Kidney epithelial cell (primary cell): ENCODE measurements at regions not wholly inside any gene's neighbourhood (a gene's known extent, or its start where the extent isn't known, plus 50 kb on each side); places are given as distances from the start of the nearest gene placed in this dataset.
"Not testable (repeated sequence)": the region's sequence is repeated elsewhere in the genome, so short reads cannot be mapped to it uniquely, and the experiment has no call there.

Source experiments
- DNase-seq: peaks from one replicate; pipeline ENCODE4 v3.0.0-alpha.2; 2010; ENCODE audit warnings: low read depth
- H3K27me3 ChIP-seq: 2 replicates; pipeline ENCODE4 v1.6.0; 2011; ENCODE audit warnings: low read length; ENCODE audit not compliant: control insufficient read depth, insufficient read depth
- H3K36me3 ChIP-seq: 2 replicates; pipeline ENCODE4 v1.5.1; 2011; ENCODE audit warnings: low read length; ENCODE audit not compliant: control insufficient read depth, insufficient read depth
- H3K4me3 ChIP-seq: 2 replicates; pipeline ENCODE4 v1.5.1; 2011; ENCODE audit warnings: low read depth, mild to moderate bottlenecking, control low read depth, low read length
- CTCF ChIP-seq: IDR thresholded peaks from 2 replicates; pipeline ENCODE4 v1.5.1; 2011; ENCODE audit warnings: mild to moderate bottlenecking, moderate library complexity, low read length, control low read depth, inconsistent platforms; ENCODE audit not compliant: insufficient read depth, poor library complexity, severe bottlenecking

DNA sequence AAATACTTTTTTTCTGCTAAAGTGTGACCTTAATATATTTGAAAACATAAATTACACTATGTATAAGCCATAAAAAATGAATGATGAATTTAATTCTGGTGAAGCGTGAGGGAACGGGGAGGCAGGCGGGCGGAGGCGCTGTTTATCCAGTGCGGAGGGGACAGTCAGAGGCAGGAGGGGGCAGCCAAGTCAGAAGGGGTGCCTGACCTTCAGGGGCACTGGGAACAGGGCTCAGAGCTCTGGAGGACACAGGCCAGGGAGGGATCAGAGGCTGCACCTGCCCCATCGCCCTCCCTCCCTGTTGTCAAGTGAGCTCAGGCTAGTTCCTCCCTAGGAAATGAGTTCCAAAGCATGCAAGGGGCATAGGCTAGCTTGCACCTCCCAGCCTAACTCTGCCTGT lies 82.0 kb upstream of the CASZ1 start:
- H3K4me3 ChIP-seq, result no peak overlapping the region
- H3K27me3 ChIP-seq, result peaks cover 13% of the 10 kb centered on the region
- no peak for DNase-seq
- H3K36me3 ChIP-seq, result no peaks in the 10 kb centered on the region
- no peak for TF ChIP-seq CTCF

DNA sequence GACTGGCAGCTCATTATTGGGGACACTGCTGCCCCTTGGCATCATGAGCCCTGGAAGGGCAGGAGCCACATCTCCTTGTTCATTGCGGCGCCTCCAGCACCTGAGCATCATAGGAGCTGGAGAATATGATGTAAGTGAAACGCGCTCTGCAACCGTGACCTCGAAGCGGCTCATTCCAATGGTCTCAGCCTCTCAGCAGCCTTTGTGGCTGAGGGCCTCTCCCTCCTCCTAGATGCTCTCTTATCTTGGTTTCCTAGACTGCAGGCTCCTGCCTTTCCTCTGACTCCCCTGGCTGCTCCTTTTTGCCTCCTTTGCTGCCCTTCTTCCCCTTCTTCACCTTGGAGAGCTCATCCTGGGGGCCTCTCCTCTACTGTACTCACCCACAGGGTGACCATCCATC lies 83.6 kb upstream of the CASZ1 start:
- Histone ChIP-seq H3K36me3 (no peaks in the 10 kb centered on the region), H3K4me3 (no peak overlapping the region), H3K27me3 (peaks cover 8% of the 10 kb centered on the region)
- DNase-seq, result no peak
- TF ChIP-seq CTCF, result no peak

DNA sequence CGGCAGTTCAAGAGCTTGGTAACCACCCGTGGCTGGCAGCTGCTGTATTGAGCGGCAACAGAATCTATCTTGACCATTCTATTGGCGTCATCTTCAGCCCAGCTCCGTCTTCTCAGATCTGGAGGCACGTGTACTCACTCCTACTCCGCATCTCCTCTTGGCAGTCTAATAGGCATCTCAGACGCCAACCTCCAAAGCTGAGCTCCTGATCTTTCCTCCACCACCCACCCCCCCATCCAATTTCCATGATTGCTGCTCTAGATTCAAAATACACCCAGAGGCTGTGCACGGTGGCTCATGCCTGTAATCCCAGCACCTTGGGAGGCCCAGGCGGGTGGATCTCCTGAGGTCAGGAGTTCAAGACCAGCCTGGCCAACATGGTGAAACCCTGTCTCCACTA lies 84.6 kb upstream of the CASZ1 start:
- Histone ChIP-seq H3K4me3 (no peak overlapping the region), H3K36me3 (no peaks in the 10 kb centered on the region), H3K27me3 (peaks cover 8% of the 10 kb centered on the region)
- DNase-seq, result no peak
- no peak for TF ChIP-seq CTCF

DNA sequence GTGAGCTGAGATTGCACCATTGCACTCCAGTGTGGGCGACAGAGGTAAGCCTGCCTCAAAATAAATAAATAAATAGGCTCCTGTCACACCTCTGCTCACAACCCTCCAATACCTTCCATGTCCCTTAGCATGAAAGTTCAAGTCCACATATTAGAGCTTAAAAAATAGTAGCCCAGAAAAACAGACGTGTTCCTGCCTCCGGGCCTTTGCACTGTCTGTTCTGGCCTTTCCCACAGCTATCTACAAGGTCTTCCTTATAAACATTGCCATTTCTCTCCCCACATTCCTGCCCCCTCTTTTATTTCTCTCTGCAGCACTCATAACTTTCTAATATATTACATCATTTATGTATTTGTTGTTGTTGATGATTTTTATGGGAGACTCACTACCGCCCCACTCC lies 85.6 kb upstream of the CASZ1 start:
- DNase-seq, result no peak
- TF ChIP-seq CTCF, result no peak
- Histone ChIP-seq H3K27me3 (peaks cover 8% of the 10 kb centered on the region), H3K4me3 (no peak overlapping the region), H3K36me3 (no peaks in the 10 kb centered on the region)

- not testable (repeated sequence) for H3K4me3 ChIP-seq, DNase-seq, H3K36me3 ChIP-seq
- peaks cover 15% of the 10 kb centered on the region for H3K27me3 ChIP-seq
Observed at GRCh38 chr1:10887032-10887431, 90.6 kb upstream of the CASZ1 start.

DNA sequence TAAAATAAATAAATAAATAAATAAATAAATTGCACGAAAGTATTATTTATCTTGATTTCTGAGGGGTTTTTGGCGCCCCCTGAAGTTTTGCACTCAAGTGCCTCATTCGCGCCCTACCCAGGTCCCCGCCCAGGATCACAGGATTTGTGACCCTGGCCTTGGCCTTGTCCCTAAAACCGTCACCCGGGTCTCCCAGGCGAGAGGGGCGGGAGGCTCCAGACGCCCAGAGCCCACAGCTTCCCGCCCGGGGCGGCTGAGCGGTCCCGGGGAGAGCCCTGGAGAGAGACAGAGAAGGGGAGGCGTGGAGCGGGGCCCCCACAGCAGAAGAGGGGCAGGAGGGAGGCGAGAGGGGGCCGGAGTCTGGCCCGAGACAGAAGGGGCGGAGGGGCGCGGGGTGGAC lies 91.8 kb upstream of the CASZ1 start:
- H3K4me3 ChIP-seq, result no peak overlapping the region
- H3K27me3 ChIP-seq, result peaks cover 15% of the 10 kb centered on the region
- DNase-seq, result no peak
- no peak for TF ChIP-seq CTCF
- no peaks in the 10 kb centered on the region for H3K36me3 ChIP-seq
